GM19463 (cell line): ENCODE measurements at regions not wholly inside any gene's neighbourhood (a gene's known extent, or its start where the extent isn't known, plus 50 kb on each side); places are given as distances from the start of the nearest gene placed in this dataset.
A peak's percentile ranks its signal among the peaks of the same experiment; 100 is the strongest.
"Not testable (repeated sequence)": the region's sequence is repeated elsewhere in the genome, so short reads cannot be mapped to it uniquely, and the experiment has no call there.

Experiments
- ATAC-seq: cut with Tn5 transposase; IDR thresholded peaks from one replicate; pipeline ENCODE4 v1.9.1; 2021; ENCODE audit warnings: mild to moderate bottlenecking, moderate library complexity; ENCODE audit not compliant: unreplicated experiment

DNA sequence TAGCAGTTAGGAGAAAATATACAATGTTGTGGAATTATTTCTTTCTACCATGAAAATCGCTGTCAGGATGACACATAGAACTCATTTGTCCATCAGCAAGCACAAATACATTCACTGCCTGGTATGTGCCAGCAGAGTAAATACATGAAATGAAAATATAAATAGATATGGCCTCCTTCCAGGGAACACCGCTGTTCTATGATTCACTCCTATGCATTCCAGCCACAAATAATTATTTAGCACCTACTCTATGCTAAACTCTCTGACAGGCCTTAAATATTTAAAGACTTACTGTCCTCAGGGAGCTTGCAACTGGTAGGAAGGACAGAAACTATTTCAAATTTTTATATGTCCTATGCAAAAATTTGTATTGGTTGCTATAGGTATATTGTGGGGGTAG is 975.0 kb upstream of the NCAM2 start:
- ATAC-seq: no peak

DNA sequence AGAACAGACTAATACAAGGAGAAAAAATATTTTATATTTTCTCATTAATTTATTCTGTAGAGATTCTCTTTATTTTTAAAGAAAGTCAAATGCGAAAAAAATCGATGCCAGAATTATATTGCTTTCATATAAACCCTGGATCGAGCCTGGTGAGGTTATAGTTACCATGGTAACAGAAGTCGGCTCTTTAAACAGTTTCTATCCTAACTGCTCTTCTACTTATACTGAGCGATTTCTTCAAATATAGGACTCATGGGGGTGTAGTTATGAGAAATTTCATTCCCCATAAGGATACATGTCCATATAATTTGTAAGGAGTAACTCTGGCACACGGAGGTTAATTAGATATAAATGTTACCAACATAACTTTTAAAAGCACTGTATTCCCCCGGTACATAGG is 973.5 kb upstream of the NCAM2 start:
- no peak for ATAC-seq

DNA sequence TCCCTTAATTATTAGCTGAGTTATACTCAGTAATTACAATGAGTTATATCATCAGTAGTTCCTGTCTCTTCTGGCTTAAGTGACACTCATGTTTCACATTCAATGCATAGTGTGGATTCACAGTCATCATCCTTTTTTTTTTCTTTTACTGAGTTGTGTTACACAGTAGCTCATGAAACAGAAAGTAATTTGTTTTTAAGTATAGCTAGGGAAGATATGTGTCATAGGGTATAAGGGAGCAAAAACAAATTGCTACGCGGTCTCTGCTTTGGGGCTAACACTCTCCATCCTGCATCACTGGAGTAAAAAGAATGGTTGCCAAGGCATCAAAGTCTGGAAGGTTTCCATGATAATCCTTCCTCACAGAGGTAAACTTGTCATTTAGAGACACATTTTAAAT is 971.7 kb upstream of the NCAM2 start:
- ATAC-seq: peak; percentile 51

DNA sequence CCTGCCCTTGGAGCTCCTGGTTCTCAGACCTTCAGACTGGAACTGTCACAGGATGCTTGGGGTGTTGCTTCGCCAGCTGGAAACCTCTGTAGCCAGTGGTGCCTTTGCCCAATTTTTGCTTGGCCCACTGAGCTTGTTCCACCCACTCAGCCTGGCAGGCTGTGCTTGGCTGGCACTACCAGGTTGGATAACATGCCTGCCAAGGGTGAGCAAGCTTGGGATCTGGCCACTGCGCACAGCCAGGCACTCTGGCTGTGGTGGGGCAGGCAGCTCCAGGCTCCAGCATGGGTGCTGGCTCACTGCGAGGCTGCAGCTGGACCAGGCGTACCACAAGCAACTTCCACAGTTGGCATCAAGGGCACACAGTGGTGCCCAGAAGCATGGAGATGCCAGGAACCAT is 967.8 kb upstream of the NCAM2 start:
- no peak for ATAC-seq

DNA sequence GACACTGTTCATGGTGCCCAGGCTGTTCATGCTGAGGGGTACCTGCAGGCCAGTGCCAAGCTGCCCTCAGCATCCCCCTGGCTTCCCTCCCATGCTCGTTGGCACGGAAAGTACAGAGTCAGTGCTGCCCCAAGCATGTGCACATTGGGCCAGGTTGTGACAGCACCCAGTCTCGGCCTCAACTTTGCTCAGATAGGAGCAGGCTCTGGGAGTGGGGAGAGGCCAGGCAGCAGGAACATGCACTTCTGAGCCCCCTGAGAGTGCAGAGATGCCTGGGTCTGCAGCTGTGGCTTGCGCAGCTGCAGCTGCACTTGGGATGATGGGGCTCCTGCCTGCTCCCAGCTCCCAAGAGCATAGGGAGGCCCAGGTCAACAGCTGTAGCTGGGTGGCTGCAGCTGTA is 966.4 kb upstream of the NCAM2 start:
- ATAC-seq: no peak

DNA sequence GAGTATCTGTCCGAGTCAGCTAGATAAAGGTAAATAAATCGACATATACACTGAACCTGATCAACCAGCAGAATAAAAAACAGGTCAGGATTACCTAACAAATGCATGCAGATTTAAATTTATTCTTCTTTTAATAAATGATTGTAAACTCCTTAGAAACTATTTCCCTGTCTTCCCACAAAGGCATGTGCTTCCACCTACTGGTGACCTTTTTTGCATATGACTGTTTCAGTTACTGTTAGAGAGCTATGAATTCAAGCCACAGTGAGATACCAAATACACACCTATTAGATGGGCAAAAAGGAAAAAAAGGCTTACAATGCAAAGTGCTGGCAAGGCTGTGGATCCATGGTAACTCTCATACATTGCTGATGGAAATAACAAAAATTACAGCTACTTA is 957.4 kb upstream of the NCAM2 start:
- no peak for ATAC-seq

DNA sequence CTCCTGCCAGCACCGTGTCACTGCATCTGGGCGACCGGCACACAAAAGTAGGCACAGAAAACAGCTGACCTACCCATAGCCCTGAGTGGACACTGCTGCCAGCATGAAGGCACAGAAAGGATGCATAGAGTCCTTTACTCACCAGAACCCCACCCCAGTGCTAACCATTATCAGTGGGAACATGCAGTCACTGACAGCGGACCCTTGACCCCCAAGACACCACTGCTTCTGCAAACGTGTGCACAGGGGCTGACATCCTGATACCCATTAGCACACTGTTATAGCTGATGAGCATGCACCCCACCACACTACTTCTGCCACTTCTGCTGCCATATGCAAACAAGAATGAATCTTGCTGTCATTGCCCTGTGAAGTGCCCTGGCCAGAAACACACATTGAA is 953.0 kb upstream of the NCAM2 start:
- no peak for ATAC-seq

DNA sequence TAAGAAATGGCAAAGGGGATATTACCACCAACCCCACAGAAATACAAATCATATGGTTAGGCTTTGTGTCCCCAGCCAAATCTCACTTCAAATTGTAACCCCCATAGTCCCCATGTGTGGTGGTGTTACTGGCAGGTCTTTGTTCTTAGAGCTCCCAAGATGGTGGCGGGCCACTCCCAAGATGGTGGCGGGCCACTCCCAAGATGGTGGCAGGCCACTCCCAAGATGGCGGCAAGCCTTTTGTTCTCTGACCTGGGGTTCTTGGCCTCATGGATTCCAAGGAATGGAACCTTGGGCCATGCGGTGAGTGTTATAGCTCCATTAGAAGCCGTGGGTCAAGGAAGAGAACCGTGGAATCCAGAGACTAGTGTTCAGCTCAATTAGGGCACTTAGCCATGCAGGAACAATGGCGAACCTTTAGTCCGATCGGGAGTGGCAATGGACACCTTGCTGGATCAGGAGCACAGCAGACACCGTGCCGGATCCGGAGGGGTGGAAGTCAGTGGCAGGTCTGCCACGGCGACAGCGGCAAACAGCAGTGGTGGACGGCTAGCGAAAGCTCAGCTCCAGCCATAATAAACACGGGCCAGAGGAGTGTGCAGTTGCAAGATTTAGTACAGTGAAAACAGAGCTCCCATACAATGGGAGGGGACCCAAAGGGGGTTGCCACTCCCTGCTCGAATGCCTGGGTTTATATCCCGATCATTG is 949.9 kb upstream of the NCAM2 start:
- not testable (repeated sequence) for ATAC-seq

DNA sequence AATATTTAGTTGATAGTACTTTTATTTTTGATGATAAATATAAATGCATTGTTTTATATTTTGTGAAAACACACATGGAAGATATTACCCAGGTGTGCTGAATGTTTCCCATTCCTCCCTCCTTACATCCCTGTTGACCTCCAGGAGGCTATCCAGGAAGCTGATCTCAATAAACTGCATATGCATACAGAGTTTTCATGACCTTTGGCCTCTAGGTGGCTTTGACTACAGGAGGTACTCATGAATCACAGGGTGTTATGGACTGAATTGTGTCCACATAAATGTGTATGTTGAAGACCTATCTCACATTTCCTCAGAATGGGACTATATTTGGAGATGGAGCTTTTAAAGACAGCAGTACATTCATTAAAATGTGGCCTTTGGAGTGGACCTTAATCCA is 914.9 kb upstream of the NCAM2 start:
- no peak for ATAC-seq

DNA sequence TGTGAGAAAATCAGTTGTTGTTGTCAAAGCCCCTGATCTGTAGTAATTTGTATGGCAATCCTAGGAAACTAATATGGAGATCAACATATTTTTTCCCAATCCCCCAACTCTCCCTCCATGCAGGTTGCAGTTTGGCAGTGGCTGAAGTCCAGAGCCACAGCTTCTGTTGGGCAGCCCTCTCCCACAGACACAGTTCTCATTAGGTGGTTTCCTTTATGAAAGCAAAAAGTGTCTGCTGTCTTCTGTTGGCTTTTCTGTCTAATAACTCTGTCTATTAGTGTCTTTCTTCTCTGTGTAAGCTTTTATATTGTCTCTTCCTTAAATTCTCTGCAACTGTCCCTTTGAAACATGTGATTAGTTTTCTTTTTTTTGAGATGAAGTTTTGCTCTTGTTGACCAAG is 914.3 kb upstream of the NCAM2 start:
- ATAC-seq: no peak

DNA sequence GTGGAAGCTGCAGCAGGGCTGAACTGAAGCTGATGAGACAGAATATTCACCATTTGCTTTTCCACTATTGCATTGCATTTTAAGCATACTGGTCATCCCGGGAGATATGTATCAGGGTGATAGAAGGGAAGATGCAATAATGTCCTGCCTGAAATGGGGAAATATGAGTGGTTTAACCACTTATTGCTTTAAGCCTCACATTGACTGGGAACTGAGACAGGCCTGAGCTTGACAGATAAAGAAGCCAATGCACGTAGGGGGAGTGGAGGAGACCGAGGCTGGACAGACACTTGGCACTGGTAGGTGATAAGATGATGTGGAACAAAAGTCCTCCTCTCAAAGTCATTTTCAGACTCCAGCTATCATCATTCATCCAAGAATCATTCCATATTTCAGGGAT is 911.7 kb upstream of the NCAM2 start:
- no peak for ATAC-seq

DNA sequence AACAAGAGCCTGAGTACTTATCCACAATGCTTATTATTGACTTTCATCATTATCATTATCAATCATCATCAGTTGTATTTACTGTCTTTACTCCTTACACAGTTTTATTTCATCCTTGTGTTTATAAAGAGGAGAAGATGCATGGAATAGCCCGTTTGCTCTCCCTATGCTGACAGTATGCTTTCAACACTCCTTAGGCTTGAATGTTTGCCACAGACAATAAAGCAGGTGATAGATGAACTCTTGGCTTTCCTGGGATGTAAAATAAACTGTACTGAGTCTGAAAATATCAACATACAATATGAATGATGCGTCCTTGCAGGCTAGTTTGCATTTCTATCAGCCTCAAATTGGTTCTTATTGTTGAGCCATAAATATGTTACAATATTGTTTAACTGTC is 891.8 kb upstream of the NCAM2 start:
- no peak for ATAC-seq

DNA sequence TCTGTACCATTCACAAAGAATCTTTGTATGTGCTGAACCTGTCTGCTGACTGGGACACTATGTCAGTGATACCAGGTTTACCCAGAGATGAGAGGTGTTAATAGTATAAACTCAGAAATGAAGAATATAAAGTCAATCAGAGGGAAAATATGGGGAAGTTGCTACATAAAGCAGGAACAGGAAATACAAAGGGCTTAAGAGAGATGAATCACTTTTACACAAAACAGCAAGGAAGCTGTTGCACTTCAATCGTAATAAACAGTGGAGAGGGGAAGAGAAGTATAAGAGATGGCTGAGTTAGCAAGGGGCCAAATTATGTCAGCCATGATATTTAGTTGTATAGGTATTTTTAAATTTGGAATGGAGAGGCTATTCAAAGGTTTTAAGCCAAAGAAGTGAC is 890.2 kb upstream of the NCAM2 start:
- ATAC-seq: no peak

DNA sequence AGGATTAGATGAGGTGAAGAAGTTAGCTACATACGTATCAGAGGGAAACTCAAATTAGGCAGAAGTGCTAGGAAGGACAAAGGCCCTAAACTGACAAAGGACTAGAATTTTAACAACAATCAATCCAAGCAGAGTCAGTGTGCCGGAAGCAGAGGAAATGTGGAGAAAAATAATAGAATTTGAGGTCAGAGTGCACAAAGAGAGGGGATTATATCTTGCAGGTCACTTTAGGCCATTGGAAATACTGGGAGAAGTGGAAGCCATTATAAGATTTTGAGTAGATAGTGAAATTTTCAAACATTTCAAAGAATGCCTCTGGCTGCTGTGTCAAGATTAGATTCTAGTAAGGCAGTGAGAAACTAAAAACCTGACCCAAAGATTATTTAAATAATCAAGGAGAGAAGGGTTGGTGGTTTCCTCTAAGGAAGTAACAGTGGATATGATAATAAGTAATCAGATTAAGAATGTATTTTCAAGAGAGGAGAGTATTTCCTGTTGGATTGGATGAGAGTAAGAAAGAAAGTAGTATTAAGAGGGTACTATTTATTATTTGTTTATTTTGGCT is 889.2 kb upstream of the NCAM2 start:
- ATAC-seq: no peak

DNA sequence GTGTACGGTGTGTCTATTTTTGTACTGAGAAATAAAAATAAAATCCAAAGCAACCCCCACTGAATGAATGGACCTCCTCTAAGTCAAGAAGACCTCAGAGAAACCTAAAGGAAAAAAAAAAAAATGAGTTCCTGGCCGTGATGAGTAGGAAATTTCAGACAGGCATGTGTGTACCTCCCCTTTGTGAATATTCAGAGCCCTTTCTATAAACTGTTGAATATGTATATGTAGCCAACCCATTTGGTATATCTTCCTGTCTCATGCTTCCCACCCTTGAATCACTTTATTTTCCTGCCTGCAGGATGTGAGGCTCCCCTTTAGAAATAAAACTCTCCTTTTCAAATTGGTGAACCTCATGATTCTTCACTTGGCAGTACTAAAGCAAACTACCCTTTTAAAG is 887.8 kb upstream of the NCAM2 start:
- ATAC-seq: no peak

DNA sequence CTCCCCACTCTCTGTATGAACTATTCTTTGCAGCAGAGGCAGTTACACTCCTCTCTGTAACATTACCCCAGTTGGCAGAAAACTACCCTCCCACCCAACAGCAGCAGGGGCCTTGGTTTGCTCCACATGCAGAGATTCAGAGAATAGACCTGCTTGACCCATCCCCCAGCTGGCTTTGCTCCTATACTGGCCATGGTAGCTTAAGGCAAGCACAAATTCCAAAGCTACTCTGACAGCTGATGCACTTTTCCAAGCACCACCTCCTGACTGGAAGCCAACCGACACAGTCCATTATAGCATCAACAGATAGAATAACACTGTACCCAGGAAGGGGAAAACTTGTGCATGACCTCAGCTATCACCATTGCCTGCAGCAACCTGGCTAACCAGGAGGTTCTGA is 846.5 kb upstream of the NCAM2 start:
- no peak for ATAC-seq

DNA sequence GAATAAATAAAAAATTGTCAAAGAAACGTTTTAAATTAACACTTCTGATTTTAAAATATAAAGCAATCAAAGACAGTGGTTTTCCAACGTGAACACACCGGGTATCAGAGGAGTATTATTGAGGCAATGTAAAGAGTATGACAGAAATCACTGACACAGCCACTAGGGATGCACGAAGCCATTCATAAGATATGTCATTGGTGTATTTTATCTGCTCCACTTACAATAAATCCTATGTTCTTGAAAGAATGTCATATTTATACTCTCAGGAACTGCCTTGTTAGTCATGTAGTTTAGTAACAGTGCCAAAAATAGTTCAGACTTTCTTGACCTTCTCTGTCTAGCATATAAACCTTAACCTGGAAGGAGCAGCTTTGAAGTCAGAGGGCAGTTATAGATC is 835.0 kb upstream of the NCAM2 start:
- no peak for ATAC-seq

DNA sequence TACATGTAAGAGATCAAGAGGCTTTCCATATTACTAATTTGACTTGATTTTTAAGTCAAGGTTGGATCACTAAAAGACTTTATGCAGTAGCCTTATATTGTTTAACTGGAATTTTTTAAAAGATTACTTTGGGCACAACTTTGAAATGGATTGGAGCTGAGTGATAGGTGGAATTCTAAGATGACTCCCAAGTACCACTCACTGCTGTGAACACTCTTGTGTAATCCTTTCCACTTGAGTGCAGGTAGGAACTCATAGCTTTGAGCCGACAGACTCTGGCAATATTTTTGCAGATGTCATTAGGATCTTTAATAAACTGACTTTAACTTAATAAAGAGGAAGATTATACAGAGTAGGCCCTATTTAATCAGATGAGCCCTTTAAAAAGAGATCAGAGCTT is 831.1 kb upstream of the NCAM2 start:
- ATAC-seq: no peak

DNA sequence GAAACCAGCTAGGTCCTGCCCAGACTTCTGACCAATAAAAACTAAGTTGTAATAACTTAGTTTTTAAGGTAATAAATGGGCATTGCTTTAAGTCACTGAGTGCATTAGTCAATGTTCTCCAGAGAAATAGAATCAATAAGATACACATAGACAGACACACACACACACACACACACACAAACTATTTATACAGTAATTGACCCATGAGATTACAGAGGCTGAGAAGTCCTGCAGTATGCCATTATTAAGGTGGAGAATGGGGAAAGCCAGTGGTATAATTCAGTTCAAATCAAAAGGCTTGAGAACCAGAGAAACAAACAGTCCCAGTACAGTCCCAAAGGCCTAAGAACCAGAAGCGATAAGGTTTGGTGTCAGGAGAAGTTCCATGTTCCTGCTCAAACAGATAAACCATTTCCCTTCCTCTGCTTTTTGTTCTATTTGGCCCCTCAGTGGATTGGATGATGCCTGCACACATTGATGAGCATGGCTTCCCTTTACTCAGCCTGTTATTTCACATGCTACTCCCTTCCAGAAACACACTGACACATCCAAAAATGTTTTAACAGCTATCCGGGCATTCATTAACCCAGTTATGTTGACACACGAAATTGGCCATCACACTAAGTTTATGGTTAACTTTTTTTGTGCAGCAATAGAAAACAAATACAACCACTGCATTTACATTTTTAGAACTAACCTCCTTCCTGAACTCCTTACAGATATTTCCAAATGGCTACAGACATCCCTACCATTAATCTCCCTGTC is 828.2 kb upstream of the NCAM2 start:
- no peak for ATAC-seq

DNA sequence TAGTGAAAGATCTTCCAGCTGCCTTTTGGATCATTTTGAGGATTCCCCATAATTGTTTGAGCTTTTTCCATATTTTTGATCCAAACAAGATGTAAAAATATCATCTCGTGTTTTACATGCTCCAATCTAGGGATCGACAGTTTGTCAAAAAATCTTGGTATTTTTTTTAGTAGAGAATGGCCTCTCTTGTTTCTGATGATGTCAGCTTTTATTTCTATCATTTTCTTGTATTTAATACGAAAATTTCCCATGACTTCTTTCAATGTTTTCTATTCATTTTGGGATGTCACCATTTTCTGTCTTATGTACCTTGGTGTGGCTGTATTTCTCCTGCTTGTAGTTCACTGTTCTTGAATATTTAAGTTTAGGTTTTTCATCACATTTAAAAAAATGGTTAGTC is 812.0 kb upstream of the NCAM2 start:
- ATAC-seq: no peak

DNA sequence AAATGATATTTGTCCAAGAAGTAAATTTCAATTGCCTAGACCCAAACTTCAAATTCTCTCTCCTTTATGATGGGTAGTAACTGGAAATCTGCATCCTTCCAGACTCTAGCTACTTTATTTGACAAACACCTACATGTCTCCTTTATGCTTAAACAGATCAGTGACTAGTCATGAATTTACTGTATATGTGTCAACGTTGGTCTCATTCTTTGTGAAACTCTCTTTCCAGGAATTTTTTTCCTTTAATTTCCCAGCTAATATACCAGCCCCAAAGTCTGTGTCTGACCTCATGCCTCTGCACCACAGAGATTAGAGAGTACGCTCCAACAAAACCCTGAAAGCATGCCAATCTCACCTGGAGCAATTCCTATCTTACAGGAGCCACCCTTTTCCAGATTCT is 811.2 kb upstream of the NCAM2 start:
- ATAC-seq: no peak

DNA sequence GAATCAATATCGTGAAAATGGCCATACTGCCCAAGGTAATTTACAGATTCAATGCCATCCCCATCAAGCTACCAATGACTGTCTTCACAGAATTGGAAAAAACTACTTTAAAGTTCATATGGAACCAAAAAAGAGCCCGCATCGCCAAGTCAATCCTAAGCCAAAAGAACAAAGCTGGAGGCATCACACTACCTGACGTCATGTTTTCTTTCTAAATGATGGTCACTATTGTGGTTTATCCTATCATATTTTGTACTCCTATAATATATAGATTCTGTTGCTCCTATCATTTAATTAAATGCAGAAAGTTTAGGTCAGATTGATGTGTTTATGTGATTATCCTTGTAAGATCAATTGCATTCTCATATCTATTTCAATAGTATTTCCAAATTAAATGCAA is 796.9 kb upstream of the NCAM2 start:
- ATAC-seq: not testable (repeated sequence)
